ENCODE measurements at regions not wholly inside any gene's neighbourhood (a gene's known extent, or its start where the extent isn't known, plus 50 kb on each side); places are given as distances from the start of the nearest gene placed in this dataset.

- no peak overlapping the region for H3K27ac ChIP-seq
- TF ChIP-seq POLR2A (IDR thresholded peaks at IDR 0.05) (no peak), CTCF (IDR thresholded peaks at IDR 0.05) (no peak)
- H3K27me3 ChIP-seq, result no peaks in the 10 kb centered on the region
- H3K9me3 ChIP-seq, result no peaks in the 10 kb centered on the region
- H3K4me1 ChIP-seq, result no peaks in the 10 kb centered on the region
- intact Hi-C loops (cut with DNase I), result no loop called here
- no peak for DNase-seq
- ATAC-seq, result no peak
- H3K36me3 ChIP-seq (replicated peaks in 1 of 2; ENCODE audit: insufficient read depth in 1 of 2, low read depth in 2 of 2), result no peaks in the 10 kb centered on the region
- no peak overlapping the region for H3K4me3 ChIP-seq
These were observed 68.0 kb upstream of the GPC6 start for GRCh38 chr13:93158565-93158964.

GRCh38 chr13:93169980-93170379 is 56.6 kb upstream of the GPC6 start:
- no peak for DNase-seq
- Histone ChIP-seq H3K27ac (no peak overlapping the region), H3K9me3 (no peaks in the 10 kb centered on the region), H3K27me3 (no peaks in the 10 kb centered on the region), H3K4me3 (no peak overlapping the region), H3K4me1 (no peaks in the 10 kb centered on the region), H3K36me3 (replicated peaks in 1 of 2; ENCODE audit: insufficient read depth in 1 of 2, low read depth in 2 of 2) (no peaks in the 10 kb centered on the region)
- TF ChIP-seq POLR2A (IDR thresholded peaks at IDR 0.05), result no peak
- no peak for TF ChIP-seq CTCF (IDR thresholded peaks at IDR 0.05)
- intact Hi-C loops (cut with DNase I), result no loop called here
- ATAC-seq, result no peak

- WGBS, 2 donors, result 45 to 67% methylated on average over 1 of the region's 1 CpG
- no peak for DNase-seq
- H3K27ac ChIP-seq, result no peak overlapping the region
- H3K36me3 ChIP-seq (replicated peaks in 1 of 2; ENCODE audit: insufficient read depth in 1 of 2, low read depth in 2 of 2), result no peaks in the 10 kb centered on the region
- no peaks in the 10 kb centered on the region for H3K27me3 ChIP-seq
- TF ChIP-seq POLR2A (IDR thresholded peaks at IDR 0.05) (no peak), CTCF (IDR thresholded peaks at IDR 0.05) (no peak)
- no peak for ATAC-seq
- H3K4me3 ChIP-seq, result no peak overlapping the region
- intact Hi-C loops (cut with DNase I), result no loop called here
- H3K9me3 ChIP-seq, result no peaks in the 10 kb centered on the region
- no peaks in the 10 kb centered on the region for H3K4me1 ChIP-seq
These were observed 54.5 kb upstream of the GPC6 start for GRCh38 chr13:93172109-93172508.

GRCh38 chr13:93173654-93174053 is 53.0 kb upstream of the GPC6 start:
- H3K9me3 ChIP-seq, result no peaks in the 10 kb centered on the region
- WGBS, 2 donors, result 38 to 45% methylated on average over 1 of the region's 1 CpG
- no peaks in the 10 kb centered on the region for H3K36me3 ChIP-seq (replicated peaks in 1 of 2; ENCODE audit: insufficient read depth in 1 of 2, low read depth in 2 of 2)

More at GRCh38 chr13:93173654-93174053, 53.0 kb upstream of the GPC6 start:
- H3K27ac ChIP-seq, result no peak overlapping the region
- intact Hi-C loops (cut with DNase I), result no loop called here
- DNase-seq (no peak), ATAC-seq (no peak)
- H3K4me1 ChIP-seq, result no peaks in the 10 kb centered on the region
- H3K4me3 ChIP-seq, result no peak overlapping the region
- H3K27me3 ChIP-seq, result no peaks in the 10 kb centered on the region
- TF ChIP-seq CTCF (IDR thresholded peaks at IDR 0.05) (no peak), POLR2A (IDR thresholded peaks at IDR 0.05) (no peak)

All from body of pancreas (tissue), 4 donors.